KG1 (cell line): ENCODE measurements at regions not wholly inside any gene's neighbourhood (a gene's known extent, or its start where the extent isn't known, plus 50 kb on each side); places are given as distances from the start of the nearest gene placed in this dataset.

Experiments
- DNase-seq: peaks from one replicate; lab custom pipeline; 2025; lab: John Stamatoyannopoulos, UW

GRCh38 chr15:93865586-93865985 lies 365.8 kb upstream of the MCTP2 start:
- DNase-seq: no peak

- peak; percentile 39 for DNase-seq
These were observed 368.6 kb upstream of the MCTP2 start for GRCh38 chr15:93862791-93863190.

- no peak for DNase-seq
These were observed 369.2 kb upstream of the MCTP2 start for GRCh38 chr15:93861956-93862741.

- no peak for DNase-seq
These were observed 369.9 kb upstream of the MCTP2 start for GRCh38 chr15:93861413-93861812.

GRCh38 chr15:93860701-93861100 lies 370.7 kb upstream of the MCTP2 start:
- no peak for DNase-seq

GRCh38 chr15:93859176-93859575 lies 372.2 kb upstream of the MCTP2 start:
- DNase-seq: no peak

- no peak for DNase-seq
These were observed 376.1 kb upstream of the MCTP2 start for GRCh38 chr15:93855181-93855826.

GRCh38 chr15:93854088-93854487 lies 377.3 kb upstream of the MCTP2 start:
- no peak for DNase-seq

- DNase-seq: no peak
These were observed 378.6 kb upstream of the MCTP2 start for GRCh38 chr15:93852761-93853160.

GRCh38 chr15:93848490-93848889 lies 382.9 kb upstream of the MCTP2 start:
- DNase-seq: no peak

GRCh38 chr15:93848076-93848475 lies 383.3 kb upstream of the MCTP2 start:
- DNase-seq: no peak

GRCh38 chr15:93846148-93846547 lies 385.2 kb upstream of the MCTP2 start:
- DNase-seq: no peak

GRCh38 chr15:93837450-93837849 lies 393.9 kb upstream of the MCTP2 start:
- DNase-seq: no peak

GRCh38 chr15:93835344-93835743 lies 396.0 kb upstream of the MCTP2 start:
- DNase-seq: no peak

GRCh38 chr15:93831641-93832040 lies 399.7 kb upstream of the MCTP2 start:
- DNase-seq: no peak

- DNase-seq: no peak
These were observed 400.9 kb upstream of the MCTP2 start for GRCh38 chr15:93830221-93831080.

GRCh38 chr15:93829115-93829870 lies 402.1 kb upstream of the MCTP2 start:
- DNase-seq: no peak

GRCh38 chr15:93826790-93827189 lies 404.6 kb upstream of the MCTP2 start:
- no peak for DNase-seq

GRCh38 chr15:93826293-93826692 lies 405.1 kb upstream of the MCTP2 start:
- no peak for DNase-seq

- no peak for DNase-seq
These were observed 405.7 kb upstream of the MCTP2 start for GRCh38 chr15:93825682-93826081.

- no peak for DNase-seq
These were observed 407.1 kb upstream of the MCTP2 start for GRCh38 chr15:93823971-93824913.
